Keratinocyte (primary cell): ENCODE measurements at regions not wholly inside any gene's neighbourhood (a gene's known extent, or its start where the extent isn't known, plus 50 kb on each side); places are given as distances from the start of the nearest gene placed in this dataset.

Experiments used
- DNase-seq: peaks from one replicate; pipeline ENCODE4 v3.0.0-alpha.2; 2011; ENCODE audit warnings: low read depth, missing footprints, low spot score
- FAIRE-seq: peaks from 2 replicates; lab custom pipeline; 2011; peaks lifted over from hg19 to GRCh38; lab: Jason Lieb, UNC
- H2AFZ ChIP-seq: 2 replicates; pipeline ENCODE4 v1.6.0; 2012; ENCODE audit warnings: low read length, control low read depth, inconsistent platforms; ENCODE audit not compliant: control insufficient read depth
- H3K27ac ChIP-seq: 2 replicates; pipeline ENCODE4 v1.5.1; 2011; ENCODE audit warnings: low read length; ENCODE audit not compliant: control insufficient read depth, insufficient read depth
- H3K27me3 ChIP-seq: 3 replicates; pipeline ENCODE4 v1.6.0; 2011; ENCODE audit warnings: low read length; ENCODE audit not compliant: control insufficient read depth, insufficient read depth; ENCODE audit errors: extremely low read depth
- H3K36me3 ChIP-seq, 2 experiments: 2 replicates in 1 of 2; 3 replicates in 1 of 2; pipeline ENCODE4 v1.5.1; 2011; ENCODE audit warnings: low read length in 2 of 2, mild to moderate bottlenecking in 1 of 2; ENCODE audit not compliant: control insufficient read depth in 2 of 2, insufficient read depth in 2 of 2; ENCODE audit errors: extremely low read depth in 1 of 2
- H3K4me1 ChIP-seq: 3 replicates; pipeline ENCODE4 v1.5.1; 2011; ENCODE audit warnings: low read length; ENCODE audit not compliant: control insufficient read depth, insufficient read depth; ENCODE audit errors: extremely low read depth
- H3K4me2 ChIP-seq: 3 replicates; pipeline ENCODE4 v1.6.0; 2011; ENCODE audit warnings: low read depth, low read length; ENCODE audit not compliant: control insufficient read depth, insufficient read depth; ENCODE audit errors: extremely low read depth
- H3K4me3 ChIP-seq, 3 experiments: fragments of 200-600 bp in 1 of 3; sonication (generic) in 1 of 3; 2 replicates in 2 of 3; 3 replicates in 1 of 3; pipeline ENCODE4 v1.5.1; 2011 to 2016; ENCODE audit warnings: low read length in 3 of 3, mild to moderate bottlenecking in 3 of 3, control low read depth in 2 of 3, inconsistent platforms in 1 of 3, low read depth in 1 of 3, mixed read lengths in 1 of 3, mixed run types in 1 of 3, moderate library complexity in 1 of 3; ENCODE audit not compliant: control insufficient read depth in 2 of 3, insufficient read depth in 2 of 3; ENCODE audit errors: extremely low read depth in 1 of 3
- H3K79me2 ChIP-seq: 2 replicates; pipeline ENCODE4 v1.6.0; 2012; ENCODE audit warnings: low read length; ENCODE audit not compliant: control insufficient read depth, insufficient read depth
- H3K9ac ChIP-seq: 3 replicates; pipeline ENCODE4 v1.6.0; 2011; ENCODE audit warnings: low read length; ENCODE audit not compliant: control insufficient read depth, insufficient read depth; ENCODE audit errors: extremely low read depth
- H3K9me1 ChIP-seq: 3 replicates; pipeline ENCODE4 v1.6.0; 2011; ENCODE audit warnings: low read length; ENCODE audit not compliant: control insufficient read depth, insufficient read depth; ENCODE audit errors: extremely low read depth
- H3K9me3 ChIP-seq: 2 replicates; pipeline ENCODE4 v1.5.1; 2012; ENCODE audit warnings: low read depth, low read length; ENCODE audit not compliant: control insufficient read depth
- H4K20me1 ChIP-seq: 3 replicates; pipeline ENCODE4 v1.6.0; 2011; ENCODE audit warnings: low read length; ENCODE audit not compliant: control insufficient read depth, insufficient read depth; ENCODE audit errors: extremely low read depth
- EZH2 ChIP-seq: IDR thresholded peaks from one replicate; pipeline ENCODE4 v1.6.1; 2012; ENCODE audit warnings: inconsistent platforms, mild to moderate bottlenecking, low read length, moderate library complexity
- dilution Hi-C: fragments of 300-500 bp; cut with MboI; formaldehyde crosslinking; loops from one replicate; pipeline ENCODE4 v1.7.0; 2020; ENCODE audit warnings: low sequenced_read_pairs; ENCODE audit not compliant: extremely low pct_ligation_motif_present
- TF ChIP-seq, protein P1 (sequence below), 3 experiments: IDR thresholded peaks in 1 of 3; conservative IDR thresholded peaks in 1 of 3; optimal IDR thresholded peaks in 1 of 3; 2 replicates in 2 of 3; 3 replicates in 1 of 3; pipeline versions ENCODE3 to v1.5.1; 2011; ENCODE audit warnings: low read length in 3 of 3, mild to moderate bottlenecking in 3 of 3, moderate library complexity in 2 of 3, control low read depth in 1 of 3, inconsistent platforms in 1 of 3; ENCODE audit not compliant: insufficient read depth in 2 of 3; ENCODE audit errors: extremely low read depth in 1 of 3

DNA sequence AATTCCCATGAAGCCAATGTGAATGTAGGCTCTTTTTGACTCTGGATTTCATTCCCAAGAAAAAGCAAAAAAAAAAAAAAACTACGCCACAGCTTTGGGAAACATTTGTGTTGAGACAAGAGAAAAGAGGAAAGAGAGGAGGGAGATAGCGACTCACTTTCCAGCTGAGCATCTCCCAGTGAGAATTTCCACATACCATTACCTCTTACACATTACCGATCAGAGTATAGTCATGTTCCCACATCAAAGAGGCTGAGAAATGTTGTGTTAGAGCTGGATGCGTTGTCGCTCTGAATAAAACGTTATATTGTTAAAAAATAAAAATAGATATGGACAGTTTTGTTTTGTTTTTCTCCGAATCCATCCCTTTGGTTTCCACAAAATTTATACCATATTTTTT lies 1019.3 kb upstream of the ADGRB3 start:
- dilution Hi-C loops, result no loop called here
- no peak overlapping the region for H3K4me2 ChIP-seq
- no peak overlapping the region for H2AFZ ChIP-seq
- H3K4me3 ChIP-seq, result no peak overlapping the region
- H3K9me3 ChIP-seq, result no peaks in the 10 kb centered on the region
- no peaks in the 10 kb centered on the region for H3K4me1 ChIP-seq
- no peaks in the 10 kb centered on the region for H3K27me3 ChIP-seq
- H3K36me3 ChIP-seq, result no peaks in the 10 kb centered on the region
- no peak overlapping the region for H3K9ac ChIP-seq
- no peaks in the 10 kb centered on the region for H3K9me1 ChIP-seq
- no peaks in the 10 kb centered on the region for H3K79me2 ChIP-seq
- DNase-seq (no peak), FAIRE-seq (no peak)
- H4K20me1 ChIP-seq, result no peaks in the 10 kb centered on the region
- TF ChIP-seq, protein P1, sequence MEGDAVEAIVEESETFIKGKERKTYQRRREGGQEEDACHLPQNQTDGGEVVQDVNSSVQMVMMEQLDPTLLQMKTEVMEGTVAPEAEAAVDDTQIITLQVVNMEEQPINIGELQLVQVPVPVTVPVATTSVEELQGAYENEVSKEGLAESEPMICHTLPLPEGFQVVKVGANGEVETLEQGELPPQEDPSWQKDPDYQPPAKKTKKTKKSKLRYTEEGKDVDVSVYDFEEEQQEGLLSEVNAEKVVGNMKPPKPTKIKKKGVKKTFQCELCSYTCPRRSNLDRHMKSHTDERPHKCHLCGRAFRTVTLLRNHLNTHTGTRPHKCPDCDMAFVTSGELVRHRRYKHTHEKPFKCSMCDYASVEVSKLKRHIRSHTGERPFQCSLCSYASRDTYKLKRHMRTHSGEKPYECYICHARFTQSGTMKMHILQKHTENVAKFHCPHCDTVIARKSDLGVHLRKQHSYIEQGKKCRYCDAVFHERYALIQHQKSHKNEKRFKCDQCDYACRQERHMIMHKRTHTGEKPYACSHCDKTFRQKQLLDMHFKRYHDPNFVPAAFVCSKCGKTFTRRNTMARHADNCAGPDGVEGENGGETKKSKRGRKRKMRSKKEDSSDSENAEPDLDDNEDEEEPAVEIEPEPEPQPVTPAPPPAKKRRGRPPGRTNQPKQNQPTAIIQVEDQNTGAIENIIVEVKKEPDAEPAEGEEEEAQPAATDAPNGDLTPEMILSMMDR (optimal IDR thresholded peaks at IDR 0.05 in 1 of 3, IDR thresholded peaks at IDR 0.05 in 1 of 3, conservative IDR thresholded peaks at IDR 0.05 in 1 of 3; ENCODE audit: extremely low read depth in 1 of 3, insufficient read depth in 2 of 3, low read length in 3 of 3), result no peak
- TF ChIP-seq EZH2, result no peak
- H3K27ac ChIP-seq, result no peak overlapping the region

GRCh38 chr6:67608099-67608749 lies 1026.9 kb upstream of the ADGRB3 start:
- no peak overlapping the region for H3K9ac ChIP-seq
- no peaks in the 10 kb centered on the region for H3K79me2 ChIP-seq
- no peak overlapping the region for H3K27ac ChIP-seq
- dilution Hi-C loops, result no loop called here
- H4K20me1 ChIP-seq, result no peaks in the 10 kb centered on the region
- no peak overlapping the region for H3K4me2 ChIP-seq
- H3K4me1 ChIP-seq, result no peaks in the 10 kb centered on the region
- H3K4me3 ChIP-seq, result no peak overlapping the region
- H3K9me3 ChIP-seq, result no peaks in the 10 kb centered on the region
- H3K27me3 ChIP-seq, result no peaks in the 10 kb centered on the region
- no peaks in the 10 kb centered on the region for H3K9me1 ChIP-seq
- no peak for TF ChIP-seq EZH2
- TF ChIP-seq, protein P1 (optimal IDR thresholded peaks at IDR 0.05 in 1 of 3, IDR thresholded peaks at IDR 0.05 in 1 of 3, conservative IDR thresholded peaks at IDR 0.05 in 1 of 3; ENCODE audit: extremely low read depth in 1 of 3, insufficient read depth in 2 of 3, low read length in 3 of 3), result no peak
- no peaks in the 10 kb centered on the region for H3K36me3 ChIP-seq
- no peak for DNase-seq
- no peak overlapping the region for H2AFZ ChIP-seq
- no peak for FAIRE-seq
